IMR-90 (cell line): ENCODE measurements at regions not wholly inside any gene's neighbourhood (a gene's known extent, or its start where the extent isn't known, plus 50 kb on each side); places are given as distances from the start of the nearest gene placed in this dataset.

Experiments
- ATAC-seq: fragments of 200-7000 bp; cut with Tn5 transposase; 2 replicates; pipeline ENCODE4 v1.9.1; 2020; ENCODE audit warnings: low read depth, mild to moderate bottlenecking, moderate library complexity
- BruUV-seq: library from RNA; stranded (reverse); fragments of 400-500 nt; replicated peaks from 2 replicates; lab custom pipeline; 2021; lab: Mats Ljungman, UMichigan
- CTCF ChIA-PET: fragments of 300-600 bp; formaldehyde crosslinking; extraction: SDS; loops from one replicate; lab custom pipeline; 2021; ENCODE audit warnings: antibody characterized with exemption; lab: Yijun Ruan, JAX
- POLR2A ChIA-PET: fragments of 300-600 bp; sonication (Branson Sonifier 250); formaldehyde crosslinking; loops from one replicate; lab custom pipeline; 2022; ENCODE audit warnings: antibody characterized with exemption; ENCODE audit not compliant: unreplicated experiment; lab: Charles Lee
- DNase-seq: peaks from one replicate; pipeline ENCODE4 v3.0.0; 2013
- H2AFZ ChIP-seq: replicated peaks from 2 replicates; pipeline ENCODE3; 2013; ENCODE audit warnings: low read length, mild to moderate bottlenecking; ENCODE audit not compliant: poor library complexity
- H2AK5ac ChIP-seq: 2 replicates; pipeline ENCODE4 v1.6.1; 2013; ENCODE audit warnings: low read depth, low read length, inconsistent platforms
- H2AK9ac ChIP-seq: replicated peaks from 2 replicates; pipeline ENCODE3; 2013; ENCODE audit warnings: mild to moderate bottlenecking, low read depth, low read length, moderate library complexity; ENCODE audit not compliant: poor library complexity
- H2BK120ac ChIP-seq: 2 replicates; pipeline ENCODE4 v1.6.1; 2013; ENCODE audit warnings: low read depth, low read length, inconsistent platforms
- H2BK15ac ChIP-seq: 3 replicates; pipeline ENCODE4 v1.6.1; 2013; ENCODE audit warnings: low read depth, low read length, inconsistent platforms
- H2BK20ac ChIP-seq: 2 replicates; pipeline ENCODE4 v1.6.1; 2013; ENCODE audit warnings: low read depth, mild to moderate bottlenecking, inconsistent platforms, low read length, moderate library complexity
- H2BK5ac ChIP-seq: 2 replicates; pipeline ENCODE4 v1.6.1; 2013; ENCODE audit warnings: mild to moderate bottlenecking, low read depth, low read length, inconsistent platforms; ENCODE audit not compliant: poor library complexity, severe bottlenecking
- H3K14ac ChIP-seq: replicated peaks from 2 replicates; pipeline ENCODE4 v1.6.1; 2013; ENCODE audit warnings: low read depth, low read length, inconsistent platforms
- H3K18ac ChIP-seq: 2 replicates; pipeline ENCODE4 v1.6.1; 2013; ENCODE audit warnings: low read depth, low read length, control low read depth
- H3K23ac ChIP-seq: 2 replicates; pipeline ENCODE4 v1.6.1; 2013; ENCODE audit warnings: low read depth, low read length, inconsistent platforms
- H3K27ac ChIP-seq: 2 replicates; pipeline ENCODE4 v1.5.1; 2013; ENCODE audit warnings: mild to moderate bottlenecking, control low read depth, low read length; ENCODE audit not compliant: insufficient read depth
- H3K27me3 ChIP-seq: 2 replicates; pipeline ENCODE4 v1.6.1; 2013; ENCODE audit warnings: low read length; ENCODE audit not compliant: control insufficient read depth, insufficient read depth
- H3K36me3 ChIP-seq: 2 replicates; pipeline ENCODE4 v1.6.1; 2013; ENCODE audit warnings: low read length, mixed read lengths; ENCODE audit not compliant: control insufficient read depth, insufficient read depth
- H3K4ac ChIP-seq: 2 replicates; pipeline ENCODE4 v1.6.1; 2013; ENCODE audit warnings: low read depth, low read length, inconsistent platforms
- H3K4me1 ChIP-seq: 2 replicates; pipeline ENCODE4 v1.6.1; 2013; ENCODE audit warnings: low read length, mixed read lengths; ENCODE audit not compliant: control insufficient read depth, insufficient read depth
- H3K4me2 ChIP-seq: 2 replicates; pipeline ENCODE4 v1.6.1; 2013; ENCODE audit warnings: low read depth, mild to moderate bottlenecking, control low read depth, low read length, moderate library complexity
- H3K4me3 ChIP-seq: 2 replicates; pipeline ENCODE4 v1.5.1; 2013; ENCODE audit warnings: low read depth, mild to moderate bottlenecking, control low read depth, low read length, moderate library complexity; ENCODE audit not compliant: insufficient read depth
- H3K56ac ChIP-seq: 2 replicates; pipeline ENCODE4 v1.6.1; 2013; ENCODE audit warnings: low read length, inconsistent platforms; ENCODE audit not compliant: insufficient read depth; ENCODE audit errors: extremely low read depth
- H3K79me1 ChIP-seq, 2 experiments: 2 replicates each; pipeline ENCODE4 v1.6.1; 2013; ENCODE audit warnings: low read length in 2 of 2, inconsistent platforms in 1 of 2, low read depth in 1 of 2
- H3K9ac ChIP-seq: 2 replicates; pipeline ENCODE4 v1.6.1; 2013; ENCODE audit warnings: low read depth, low read length, control low read depth
- H3K9me1 ChIP-seq: 2 replicates; pipeline ENCODE4 v1.6.1; 2013; ENCODE audit warnings: low read length, inconsistent platforms; ENCODE audit not compliant: insufficient read depth
- H3K9me3 ChIP-seq: 2 replicates; pipeline ENCODE4 v1.6.1; 2013; ENCODE audit warnings: low read length; ENCODE audit not compliant: control insufficient read depth, insufficient read depth
- H4K20me1 ChIP-seq: 2 replicates; pipeline ENCODE4 v1.6.1; 2013; ENCODE audit warnings: low read length, inconsistent platforms; ENCODE audit not compliant: insufficient read depth
- H4K5ac ChIP-seq: 2 replicates; pipeline ENCODE4 v1.6.1; 2013; ENCODE audit warnings: mild to moderate bottlenecking, low read depth, low read length, control low read depth
- H4K8ac ChIP-seq, 2 experiments: 2 replicates each; pipeline ENCODE4 v1.6.1; 2013; ENCODE audit warnings: low read depth in 2 of 2, low read length in 2 of 2, control low read depth in 1 of 2, inconsistent platforms in 1 of 2
- H4K91ac ChIP-seq: 2 replicates; pipeline ENCODE4 v1.6.1; 2013; ENCODE audit warnings: low read depth, low read length, inconsistent platforms; ENCODE audit not compliant: insufficient read depth
- FOS ChIP-seq: fragments of 150-350 bp; IDR thresholded peaks from 2 replicates; pipeline ENCODE4 v1.6.1; 2016; ENCODE audit warnings: low read depth, low read length
- MAFK ChIP-seq: IDR thresholded peaks from 2 replicates; pipeline ENCODE4 v1.6.1; 2012; ENCODE audit warnings: low read depth, low read length, improper control_type of control experiment
- MAZ ChIP-seq: IDR thresholded peaks from 2 replicates; pipeline ENCODE4 v1.6.1; 2012; ENCODE audit warnings: low read depth, mild to moderate bottlenecking, low read length, improper control_type of control experiment, moderate library complexity, borderline replicate concordance
- MXI1 ChIP-seq: IDR thresholded peaks from 2 replicates; pipeline ENCODE4 v1.6.1; 2012; ENCODE audit warnings: low read depth, mild to moderate bottlenecking, low read length, moderate library complexity, borderline replicate concordance
- NFE2L2 ChIP-seq: fragments of 150-350 bp; IDR thresholded peaks from 2 replicates; pipeline ENCODE4 v1.6.1; 2016; ENCODE audit warnings: low read depth, mild to moderate bottlenecking, low read length
- RAD21 ChIP-seq: IDR thresholded peaks from 2 replicates; pipeline ENCODE4 v1.6.1; 2012; ENCODE audit warnings: low read length, improper control_type of control experiment
- RCOR1 ChIP-seq: IDR thresholded peaks from 2 replicates; pipeline ENCODE4 v1.6.1; 2012; ENCODE audit warnings: mild to moderate bottlenecking, low read length, improper control_type of control experiment; ENCODE audit not compliant: insufficient replicate concordance
- RFX5 ChIP-seq: IDR thresholded peaks from 2 replicates; pipeline ENCODE4 v1.8.0; 2012; ENCODE audit warnings: low read depth, mild to moderate bottlenecking, low read length, moderate library complexity
- SMC3 ChIP-seq: fragments of 150-350 bp; IDR thresholded peaks from 2 replicates; pipeline ENCODE4 v1.6.1; 2016; ENCODE audit warnings: low read depth, mild to moderate bottlenecking, antibody characterized with exemption, low read length, moderate library complexity
- WGBS, 2 experiments: methylation state at CpG; one replicate each; pipeline versions ENCODE4 v1.1.5 to v1.1.7; 2013; ENCODE audit warnings: missing lambda C conversion rate in 2 of 2; ENCODE audit not compliant: insufficient read length in 1 of 2; ENCODE audit errors: extremely low coverage in 2 of 2; 5-methylcytosine and 5-hydroxymethylcytosine counted together
- dilution Hi-C: fragments of 300-500 bp; cut with HindIII; formaldehyde crosslinking; loops from one replicate; pipeline ENCODE4 v1.14.3; 2018; ENCODE audit warnings: low sequenced_read_pairs; ENCODE audit not compliant: unreplicated experiment
- in situ Hi-C: fragments of 300-500 bp; cut with MboI; formaldehyde crosslinking; loops from 3 replicates; pipeline ENCODE4 v1.14.3; 2019; ENCODE audit warnings: low sequenced_read_pairs, inconsistent platforms, mixed read lengths
- intact Hi-C: fragments of 100-400 bp; cut with micrococcal nuclease; formaldehyde crosslinking; loops from 2 replicates; pipeline ENCODE4 v1.10.0; 2022
- TF ChIP-seq, protein P1 (sequence below): fragments of 150-350 bp; IDR thresholded peaks from 2 replicates; pipeline ENCODE4 v1.6.1; 2017; ENCODE audit warnings: mild to moderate bottlenecking, antibody characterized with exemption, low read length, low read depth
- TF ChIP-seq, protein P2 (sequence below): fragments of 150-350 bp; IDR thresholded peaks from 2 replicates; pipeline ENCODE4 v1.6.1; 2016; ENCODE audit warnings: low read depth, mild to moderate bottlenecking, low read length, moderate library complexity, borderline replicate concordance

DNA sequence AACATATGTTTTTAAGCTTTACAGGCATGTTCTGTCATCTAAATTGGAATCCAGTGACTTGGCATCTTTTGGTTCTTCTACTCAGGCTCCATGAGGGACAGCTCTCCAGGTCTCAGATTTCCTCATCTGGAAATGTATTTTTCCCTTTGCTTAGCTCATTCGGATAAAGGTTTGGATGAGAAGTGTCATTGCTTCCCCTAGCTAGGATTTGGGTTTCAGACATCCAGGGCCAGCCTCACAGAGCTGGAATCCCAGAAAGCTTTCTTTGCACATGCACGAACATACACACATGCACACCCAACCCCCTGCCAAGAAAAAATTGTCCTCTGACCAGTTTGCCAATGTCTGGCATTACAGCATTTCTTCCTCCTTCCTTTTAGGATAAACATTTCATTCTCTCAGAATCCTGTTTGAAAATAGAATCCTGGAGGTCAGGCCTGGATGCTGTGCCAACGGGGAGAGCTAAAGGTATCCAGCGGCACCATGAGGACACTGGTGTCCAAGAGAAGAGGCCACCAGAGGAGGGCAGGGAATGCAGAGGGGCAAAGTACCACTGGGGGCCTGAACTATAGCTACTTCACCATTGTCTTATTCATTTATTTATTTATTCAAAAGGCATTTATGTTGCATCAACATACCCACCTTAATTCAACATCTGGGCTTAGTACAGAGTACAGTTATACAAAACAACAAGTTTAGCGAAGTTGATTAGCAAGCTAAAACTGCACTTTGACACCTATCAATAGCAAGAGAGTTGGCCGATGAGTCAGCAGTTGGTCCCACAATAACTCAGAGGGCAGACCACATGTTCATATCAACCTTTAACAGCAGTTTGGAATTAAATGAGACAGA is 97.9 kb upstream of the ATL2 start:
- H3K56ac ChIP-seq = no peak overlapping the region
- no peak overlapping the region for H2BK15ac ChIP-seq
- no peak overlapping the region for H2AK5ac ChIP-seq
- dilution Hi-C loops = no loop called here
- no peak overlapping the region for H3K9ac ChIP-seq
- no peaks in the 10 kb centered on the region for H3K9me3 ChIP-seq
- WGBS, 2 experiments = no CpG with 5 or more reads among the region's 6 CpGs
- no peaks in the 10 kb centered on the region for H3K36me3 ChIP-seq
- no peak for DNase-seq
- CTCF ChIA-PET = interaction anchor here (1.0 kb wide), 1 partner anchor 9 kb away, joined by 3 read pairs; no protein-coding TSS in a partner anchor
- no peak for ATAC-seq
- in situ Hi-C loops = no loop called here
- H4K8ac ChIP-seq = no peak overlapping the region
- POLR2A ChIA-PET = no interaction called here
- H3K4me1 ChIP-seq = no peaks in the 10 kb centered on the region; the same call in 1 of the 2 replicates
- no peak overlapping the region for H2AK9ac ChIP-seq
- peaks cover 48% of the 10 kb centered on the region for H3K27me3 ChIP-seq
- H3K4ac ChIP-seq = no peak overlapping the region
- no peaks in the 10 kb centered on the region for H3K9me1 ChIP-seq
- no peak overlapping the region for H3K14ac ChIP-seq
- no peak overlapping the region for H3K4me2 ChIP-seq
- no peak overlapping the region for H3K18ac ChIP-seq
- H4K5ac ChIP-seq = no peak overlapping the region
- H3K4me3 ChIP-seq = no peak overlapping the region
- no peak overlapping the region for H2BK120ac ChIP-seq
- no peak for TF ChIP-seq SMC3
- TF ChIP-seq RCOR1 = no peak
- no peak for TF ChIP-seq RAD21
- TF ChIP-seq FOS = no peak
- TF ChIP-seq, protein P1, sequence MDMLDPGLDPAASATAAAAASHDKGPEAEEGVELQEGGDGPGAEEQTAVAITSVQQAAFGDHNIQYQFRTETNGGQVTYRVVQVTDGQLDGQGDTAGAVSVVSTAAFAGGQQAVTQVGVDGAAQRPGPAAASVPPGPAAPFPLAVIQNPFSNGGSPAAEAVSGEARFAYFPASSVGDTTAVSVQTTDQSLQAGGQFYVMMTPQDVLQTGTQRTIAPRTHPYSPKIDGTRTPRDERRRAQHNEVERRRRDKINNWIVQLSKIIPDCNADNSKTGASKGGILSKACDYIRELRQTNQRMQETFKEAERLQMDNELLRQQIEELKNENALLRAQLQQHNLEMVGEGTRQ = no peak
- TF ChIP-seq MXI1 = no peak
- no peak for TF ChIP-seq MAFK
- TF ChIP-seq, protein P2, sequence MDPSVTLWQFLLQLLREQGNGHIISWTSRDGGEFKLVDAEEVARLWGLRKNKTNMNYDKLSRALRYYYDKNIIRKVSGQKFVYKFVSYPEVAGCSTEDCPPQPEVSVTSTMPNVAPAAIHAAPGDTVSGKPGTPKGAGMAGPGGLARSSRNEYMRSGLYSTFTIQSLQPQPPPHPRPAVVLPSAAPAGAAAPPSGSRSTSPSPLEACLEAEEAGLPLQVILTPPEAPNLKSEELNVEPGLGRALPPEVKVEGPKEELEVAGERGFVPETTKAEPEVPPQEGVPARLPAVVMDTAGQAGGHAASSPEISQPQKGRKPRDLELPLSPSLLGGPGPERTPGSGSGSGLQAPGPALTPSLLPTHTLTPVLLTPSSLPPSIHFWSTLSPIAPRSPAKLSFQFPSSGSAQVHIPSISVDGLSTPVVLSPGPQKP = no peak
- no peak for TF ChIP-seq NFE2L2
- TF ChIP-seq MAZ = no peak
- no peak for TF ChIP-seq RFX5
- no peak overlapping the region for H2BK20ac ChIP-seq
- H3K79me1 ChIP-seq = no peaks in the 10 kb centered on the region
- H3K23ac ChIP-seq = no peak overlapping the region
- BruUV-seq = no TSS peak
- H2AFZ ChIP-seq = no peak overlapping the region
- H2BK5ac ChIP-seq = no peak overlapping the region
- H4K20me1 ChIP-seq = no peaks in the 10 kb centered on the region
- intact Hi-C loops = no loop called here
- no peak overlapping the region for H3K27ac ChIP-seq
- no peak overlapping the region for H4K91ac ChIP-seq
